HTR-8/SVneo (cell line): ENCODE measurements at regions not wholly inside any gene's neighbourhood (a gene's known extent, or its start where the extent isn't known, plus 50 kb on each side); places are given as distances from the start of the nearest gene placed in this dataset.

Experiments used
- DNase-seq: peaks from one replicate; pipeline ENCODE4 v3.0.0; 2011; ENCODE audit warnings: low spot score, mixed read lengths; ENCODE audit not compliant: insufficient read length
- FAIRE-seq: peaks from 2 replicates; lab custom pipeline; 2011; peaks lifted over from hg19 to GRCh38; lab: Jason Lieb, UNC

GRCh38 chr3:14352002-14352627 lies 50.3 kb upstream of the SLC6A6 start:
- peak; percentile 23 for FAIRE-seq
- no peak for DNase-seq
